Activated B cell treated with CpG ODN at 0.5 μM for 24 hours (primary cell): ENCODE measurements at regions not wholly inside any gene's neighbourhood (a gene's known extent, or its start where the extent isn't known, plus 50 kb on each side); places are given as distances from the start of the nearest gene placed in this dataset.

Source experiments
- ATAC-seq: fragments of 200-7000 bp; cut with Tn5 transposase; one replicate; pipeline ENCODE4 v1.10.0; 2021; ENCODE audit warnings: low read depth, mild to moderate bottlenecking, moderate library complexity
- CTCF ChIA-PET: fragments of 350-600 bp; sonication (Branson Sonifier 250); formaldehyde crosslinking; loops from one replicate; lab custom pipeline; 2021; ENCODE audit warnings: antibody characterized with exemption; lab: Charles Lee
- POLR2A ChIA-PET: fragments of 350-600 bp; sonication (Branson Sonifier 250); formaldehyde crosslinking; loops from one replicate; lab custom pipeline; 2021; ENCODE audit warnings: antibody characterized with exemption; lab: Charles Lee
- DNase-seq: peaks from one replicate; pipeline ENCODE4 v3.0.0; 2022
- H3K27ac Mint-ChIP-seq: one replicate; pipeline ENCODE4 v1.8.0; 2020; ENCODE audit warnings: mixed read lengths
- H3K27me3 Mint-ChIP-seq: one replicate; pipeline ENCODE4 v1.8.0; 2021; ENCODE audit warnings: mixed read lengths
- H3K36me3 Mint-ChIP-seq: one replicate; pipeline ENCODE4 v1.8.0; 2021; ENCODE audit warnings: low read depth, mixed read lengths
- H3K4me1 Mint-ChIP-seq: one replicate; pipeline ENCODE4 v1.8.0; 2021; ENCODE audit warnings: mixed read lengths
- H3K4me3 Mint-ChIP-seq: one replicate; pipeline ENCODE4 v1.8.0; 2020; ENCODE audit warnings: mild to moderate bottlenecking, mixed read lengths
- H3K9me3 Mint-ChIP-seq: one replicate; pipeline ENCODE4 v1.8.0; 2020; ENCODE audit warnings: mixed read lengths
- intact Hi-C: fragments of 100-400 bp; cut with micrococcal nuclease; formaldehyde crosslinking; loops from one replicate; pipeline ENCODE4 v1.15.1; 2024
- TF ChIP-seq, protein P1 (sequence below): fragments of 200-600 bp; IDR thresholded peaks from one replicate; pipeline ENCODE4 v1.8.0; 2022; ENCODE audit warnings: antibody characterized with exemption, mild to moderate bottlenecking

GRCh38 chr1:73821520-73821919 is 376.5 kb downstream of the LRRIQ3 start:
- intact Hi-C loops: no loop called here
- ChIA-PET POLR2A (no interaction called here), CTCF (no interaction called here)
- H3K9me3 Mint-ChIP-seq: peaks cover 4% of the 10 kb centered on the region
- TF ChIP-seq, protein P1, sequence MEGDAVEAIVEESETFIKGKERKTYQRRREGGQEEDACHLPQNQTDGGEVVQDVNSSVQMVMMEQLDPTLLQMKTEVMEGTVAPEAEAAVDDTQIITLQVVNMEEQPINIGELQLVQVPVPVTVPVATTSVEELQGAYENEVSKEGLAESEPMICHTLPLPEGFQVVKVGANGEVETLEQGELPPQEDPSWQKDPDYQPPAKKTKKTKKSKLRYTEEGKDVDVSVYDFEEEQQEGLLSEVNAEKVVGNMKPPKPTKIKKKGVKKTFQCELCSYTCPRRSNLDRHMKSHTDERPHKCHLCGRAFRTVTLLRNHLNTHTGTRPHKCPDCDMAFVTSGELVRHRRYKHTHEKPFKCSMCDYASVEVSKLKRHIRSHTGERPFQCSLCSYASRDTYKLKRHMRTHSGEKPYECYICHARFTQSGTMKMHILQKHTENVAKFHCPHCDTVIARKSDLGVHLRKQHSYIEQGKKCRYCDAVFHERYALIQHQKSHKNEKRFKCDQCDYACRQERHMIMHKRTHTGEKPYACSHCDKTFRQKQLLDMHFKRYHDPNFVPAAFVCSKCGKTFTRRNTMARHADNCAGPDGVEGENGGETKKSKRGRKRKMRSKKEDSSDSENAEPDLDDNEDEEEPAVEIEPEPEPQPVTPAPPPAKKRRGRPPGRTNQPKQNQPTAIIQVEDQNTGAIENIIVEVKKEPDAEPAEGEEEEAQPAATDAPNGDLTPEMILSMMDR: no peak
- H3K27ac Mint-ChIP-seq: no peak overlapping the region
- H3K4me1 Mint-ChIP-seq: no peaks in the 10 kb centered on the region
- H3K36me3 Mint-ChIP-seq: no peaks in the 10 kb centered on the region
- no peak for ATAC-seq
- no peak for DNase-seq
- no peak overlapping the region for H3K4me3 Mint-ChIP-seq
- H3K27me3 Mint-ChIP-seq: no peaks in the 10 kb centered on the region

DNA sequence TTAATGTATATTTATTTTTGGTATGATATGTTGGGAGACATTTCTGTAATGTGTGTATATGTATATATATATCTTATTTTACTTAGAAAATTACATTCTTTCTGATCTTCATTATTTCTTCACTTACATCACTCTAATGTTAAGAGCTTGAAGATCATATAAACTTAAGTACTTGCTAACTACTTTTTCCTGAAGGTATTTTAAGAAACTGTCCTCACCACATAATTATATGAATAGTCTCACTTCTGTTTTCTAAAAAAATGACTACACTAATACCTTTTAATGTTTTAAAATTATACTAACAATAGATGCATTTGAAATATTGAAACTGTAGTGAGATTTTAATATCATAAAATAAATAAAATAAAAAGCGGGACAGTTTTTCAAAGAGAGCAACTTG is 377.1 kb downstream of the LRRIQ3 start:
- Mint-ChIP-seq H3K27me3 (no peaks in the 10 kb centered on the region), H3K9me3 (peaks cover 11% of the 10 kb centered on the region), H3K36me3 (no peaks in the 10 kb centered on the region), H3K4me1 (no peaks in the 10 kb centered on the region), H3K4me3 (no peak overlapping the region), H3K27ac (no peak overlapping the region)
- no peak for DNase-seq
- TF ChIP-seq, protein P1: no peak
- ATAC-seq: no peak
- CTCF ChIA-PET: no interaction called here
- intact Hi-C loops: no loop called here
- POLR2A ChIA-PET: no interaction called here

DNA sequence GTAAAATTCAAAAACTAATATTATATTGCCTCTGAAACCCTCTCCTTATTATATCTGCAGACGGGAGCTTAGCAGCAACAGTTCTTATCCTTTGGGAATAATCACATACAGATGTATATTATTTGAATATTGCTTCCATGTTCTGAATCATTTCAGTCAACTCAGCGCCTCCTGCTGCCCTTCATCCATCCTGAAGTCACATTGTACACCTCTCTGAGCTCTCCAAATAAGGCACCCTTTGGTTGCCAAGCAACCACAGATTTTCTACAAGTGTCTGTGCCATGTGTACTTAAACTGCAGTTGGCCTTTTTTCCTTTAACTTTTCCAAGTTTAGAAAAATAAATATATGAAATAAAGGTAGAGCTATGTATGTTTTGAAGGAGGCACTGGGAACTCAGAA is 384.3 kb downstream of the LRRIQ3 start:
- Mint-ChIP-seq H3K4me1 (no peaks in the 10 kb centered on the region), H3K27me3 (no peaks in the 10 kb centered on the region), H3K4me3 (no peak overlapping the region), H3K36me3 (no peaks in the 10 kb centered on the region), H3K9me3 (peaks cover 12% of the 10 kb centered on the region), H3K27ac (no peak overlapping the region)
- intact Hi-C loops: no loop called here
- TF ChIP-seq, protein P1: no peak
- ATAC-seq: no peak
- DNase-seq: no peak
- CTCF ChIA-PET: no interaction called here
- POLR2A ChIA-PET: no interaction called here

GRCh38 chr1:73813236-73813635 is 384.7 kb downstream of the LRRIQ3 start:
- no peak overlapping the region for H3K27ac Mint-ChIP-seq
- H3K27me3 Mint-ChIP-seq: no peaks in the 10 kb centered on the region
- ATAC-seq (no peak), DNase-seq (no peak)
- no peak overlapping the region for H3K4me3 Mint-ChIP-seq
- TF ChIP-seq, protein P1: no peak
- H3K9me3 Mint-ChIP-seq: peaks cover 12% of the 10 kb centered on the region
- H3K36me3 Mint-ChIP-seq: no peaks in the 10 kb centered on the region
- POLR2A ChIA-PET: no interaction called here
- H3K4me1 Mint-ChIP-seq: no peaks in the 10 kb centered on the region
- CTCF ChIA-PET: no interaction called here
- intact Hi-C loops: no loop called here

GRCh38 chr1:73811798-73812197 is 386.2 kb downstream of the LRRIQ3 start:
- Mint-ChIP-seq H3K36me3 (no peaks in the 10 kb centered on the region), H3K4me1 (no peaks in the 10 kb centered on the region), H3K27ac (no peak overlapping the region), H3K4me3 (no peak overlapping the region), H3K9me3 (peaks cover 11% of the 10 kb centered on the region), H3K27me3 (no peaks in the 10 kb centered on the region)
- ChIA-PET CTCF (no interaction called here), POLR2A (no interaction called here)
- intact Hi-C loops: no loop called here
- no peak for ATAC-seq
- TF ChIP-seq, protein P1: no peak
- no peak for DNase-seq
